IMR-90 (cell line): ENCODE measurements at regions not wholly inside any gene's neighbourhood (a gene's known extent, or its start where the extent isn't known, plus 50 kb on each side); places are given as distances from the start of the nearest gene placed in this dataset.

ENCODE experiments used
- ATAC-seq: fragments of 200-7000 bp; cut with Tn5 transposase; 2 replicates; pipeline ENCODE4 v1.9.1; 2020; ENCODE audit warnings: low read depth, mild to moderate bottlenecking, moderate library complexity
- BruUV-seq: library from RNA; stranded (reverse); fragments of 400-500 nt; replicated peaks from 2 replicates; lab custom pipeline; 2021; lab: Mats Ljungman, UMichigan
- CTCF ChIA-PET: fragments of 300-600 bp; formaldehyde crosslinking; extraction: SDS; loops from one replicate; lab custom pipeline; 2021; ENCODE audit warnings: antibody characterized with exemption; lab: Yijun Ruan, JAX
- POLR2A ChIA-PET: fragments of 300-600 bp; sonication (Branson Sonifier 250); formaldehyde crosslinking; loops from one replicate; lab custom pipeline; 2022; ENCODE audit warnings: antibody characterized with exemption; ENCODE audit not compliant: unreplicated experiment; lab: Charles Lee
- DNase-seq: peaks from one replicate; pipeline ENCODE4 v3.0.0; 2013
- H2AFZ ChIP-seq: replicated peaks from 2 replicates; pipeline ENCODE3; 2013; ENCODE audit warnings: low read length, mild to moderate bottlenecking; ENCODE audit not compliant: poor library complexity
- H2AK5ac ChIP-seq: 2 replicates; pipeline ENCODE4 v1.6.1; 2013; ENCODE audit warnings: low read depth, low read length, inconsistent platforms
- H2AK9ac ChIP-seq: replicated peaks from 2 replicates; pipeline ENCODE3; 2013; ENCODE audit warnings: mild to moderate bottlenecking, low read depth, low read length, moderate library complexity; ENCODE audit not compliant: poor library complexity
- H2BK120ac ChIP-seq: 2 replicates; pipeline ENCODE4 v1.6.1; 2013; ENCODE audit warnings: low read depth, low read length, inconsistent platforms
- H2BK15ac ChIP-seq: 3 replicates; pipeline ENCODE4 v1.6.1; 2013; ENCODE audit warnings: low read depth, low read length, inconsistent platforms
- H2BK20ac ChIP-seq: 2 replicates; pipeline ENCODE4 v1.6.1; 2013; ENCODE audit warnings: low read depth, mild to moderate bottlenecking, inconsistent platforms, low read length, moderate library complexity
- H2BK5ac ChIP-seq: 2 replicates; pipeline ENCODE4 v1.6.1; 2013; ENCODE audit warnings: mild to moderate bottlenecking, low read depth, low read length, inconsistent platforms; ENCODE audit not compliant: poor library complexity, severe bottlenecking
- H3K14ac ChIP-seq: replicated peaks from 2 replicates; pipeline ENCODE4 v1.6.1; 2013; ENCODE audit warnings: low read depth, low read length, inconsistent platforms
- H3K18ac ChIP-seq: 2 replicates; pipeline ENCODE4 v1.6.1; 2013; ENCODE audit warnings: low read depth, low read length, control low read depth
- H3K23ac ChIP-seq: 2 replicates; pipeline ENCODE4 v1.6.1; 2013; ENCODE audit warnings: low read depth, low read length, inconsistent platforms
- H3K27ac ChIP-seq: 2 replicates; pipeline ENCODE4 v1.5.1; 2013; ENCODE audit warnings: mild to moderate bottlenecking, control low read depth, low read length; ENCODE audit not compliant: insufficient read depth
- H3K27me3 ChIP-seq: 2 replicates; pipeline ENCODE4 v1.6.1; 2013; ENCODE audit warnings: low read length; ENCODE audit not compliant: control insufficient read depth, insufficient read depth
- H3K36me3 ChIP-seq: 2 replicates; pipeline ENCODE4 v1.6.1; 2013; ENCODE audit warnings: low read length, mixed read lengths; ENCODE audit not compliant: control insufficient read depth, insufficient read depth
- H3K4ac ChIP-seq: 2 replicates; pipeline ENCODE4 v1.6.1; 2013; ENCODE audit warnings: low read depth, low read length, inconsistent platforms
- H3K4me1 ChIP-seq: 2 replicates; pipeline ENCODE4 v1.6.1; 2013; ENCODE audit warnings: low read length, mixed read lengths; ENCODE audit not compliant: control insufficient read depth, insufficient read depth
- H3K4me2 ChIP-seq: 2 replicates; pipeline ENCODE4 v1.6.1; 2013; ENCODE audit warnings: low read depth, mild to moderate bottlenecking, control low read depth, low read length, moderate library complexity
- H3K4me3 ChIP-seq: 2 replicates; pipeline ENCODE4 v1.5.1; 2013; ENCODE audit warnings: low read depth, mild to moderate bottlenecking, control low read depth, low read length, moderate library complexity; ENCODE audit not compliant: insufficient read depth
- H3K56ac ChIP-seq: 2 replicates; pipeline ENCODE4 v1.6.1; 2013; ENCODE audit warnings: low read length, inconsistent platforms; ENCODE audit not compliant: insufficient read depth; ENCODE audit errors: extremely low read depth
- H3K79me1 ChIP-seq, 2 experiments: 2 replicates each; pipeline ENCODE4 v1.6.1; 2013; ENCODE audit warnings: low read length in 2 of 2, inconsistent platforms in 1 of 2, low read depth in 1 of 2
- H3K9ac ChIP-seq: 2 replicates; pipeline ENCODE4 v1.6.1; 2013; ENCODE audit warnings: low read depth, low read length, control low read depth
- H3K9me1 ChIP-seq: 2 replicates; pipeline ENCODE4 v1.6.1; 2013; ENCODE audit warnings: low read length, inconsistent platforms; ENCODE audit not compliant: insufficient read depth
- H3K9me3 ChIP-seq: 2 replicates; pipeline ENCODE4 v1.6.1; 2013; ENCODE audit warnings: low read length; ENCODE audit not compliant: control insufficient read depth, insufficient read depth
- H4K20me1 ChIP-seq: 2 replicates; pipeline ENCODE4 v1.6.1; 2013; ENCODE audit warnings: low read length, inconsistent platforms; ENCODE audit not compliant: insufficient read depth
- H4K5ac ChIP-seq: 2 replicates; pipeline ENCODE4 v1.6.1; 2013; ENCODE audit warnings: mild to moderate bottlenecking, low read depth, low read length, control low read depth
- H4K8ac ChIP-seq, 2 experiments: 2 replicates each; pipeline ENCODE4 v1.6.1; 2013; ENCODE audit warnings: low read depth in 2 of 2, low read length in 2 of 2, control low read depth in 1 of 2, inconsistent platforms in 1 of 2
- H4K91ac ChIP-seq: 2 replicates; pipeline ENCODE4 v1.6.1; 2013; ENCODE audit warnings: low read depth, low read length, inconsistent platforms; ENCODE audit not compliant: insufficient read depth
- CEBPB ChIP-seq: IDR thresholded peaks from 2 replicates; pipeline ENCODE4 v1.6.1; 2012; ENCODE audit warnings: low read depth, low read length, improper control_type of control experiment
- CHD1 ChIP-seq: IDR thresholded peaks from 2 replicates; pipeline ENCODE4 v1.6.1; 2012; ENCODE audit warnings: low read depth, low read length, improper control_type of control experiment
- FOS ChIP-seq: fragments of 150-350 bp; IDR thresholded peaks from 2 replicates; pipeline ENCODE4 v1.6.1; 2016; ENCODE audit warnings: low read depth, low read length
- MAZ ChIP-seq: IDR thresholded peaks from 2 replicates; pipeline ENCODE4 v1.6.1; 2012; ENCODE audit warnings: low read depth, mild to moderate bottlenecking, low read length, improper control_type of control experiment, moderate library complexity, borderline replicate concordance
- NFE2L2 ChIP-seq: fragments of 150-350 bp; IDR thresholded peaks from 2 replicates; pipeline ENCODE4 v1.6.1; 2016; ENCODE audit warnings: low read depth, mild to moderate bottlenecking, low read length
- RAD21 ChIP-seq: IDR thresholded peaks from 2 replicates; pipeline ENCODE4 v1.6.1; 2012; ENCODE audit warnings: low read length, improper control_type of control experiment
- RCOR1 ChIP-seq: IDR thresholded peaks from 2 replicates; pipeline ENCODE4 v1.6.1; 2012; ENCODE audit warnings: mild to moderate bottlenecking, low read length, improper control_type of control experiment; ENCODE audit not compliant: insufficient replicate concordance
- RFX5 ChIP-seq: IDR thresholded peaks from 2 replicates; pipeline ENCODE4 v1.8.0; 2012; ENCODE audit warnings: low read depth, mild to moderate bottlenecking, low read length, moderate library complexity
- SMC3 ChIP-seq: fragments of 150-350 bp; IDR thresholded peaks from 2 replicates; pipeline ENCODE4 v1.6.1; 2016; ENCODE audit warnings: low read depth, mild to moderate bottlenecking, antibody characterized with exemption, low read length, moderate library complexity
- WGBS, 2 experiments: methylation state at CpG; one replicate each; pipeline versions ENCODE4 v1.1.5 to v1.1.7; 2013; ENCODE audit warnings: missing lambda C conversion rate in 2 of 2; ENCODE audit not compliant: insufficient read length in 1 of 2; ENCODE audit errors: extremely low coverage in 2 of 2; 5-methylcytosine and 5-hydroxymethylcytosine counted together
- dilution Hi-C: fragments of 300-500 bp; cut with HindIII; formaldehyde crosslinking; loops from one replicate; pipeline ENCODE4 v1.14.3; 2018; ENCODE audit warnings: low sequenced_read_pairs; ENCODE audit not compliant: unreplicated experiment
- in situ Hi-C: fragments of 300-500 bp; cut with MboI; formaldehyde crosslinking; loops from 3 replicates; pipeline ENCODE4 v1.14.3; 2019; ENCODE audit warnings: low sequenced_read_pairs, inconsistent platforms, mixed read lengths
- intact Hi-C: fragments of 100-400 bp; cut with micrococcal nuclease; formaldehyde crosslinking; loops from 2 replicates; pipeline ENCODE4 v1.10.0; 2022
- TF ChIP-seq, protein P1 (sequence below): conservative IDR thresholded peaks from 2 replicates; pipeline ENCODE4 v1.5.1; 2012; ENCODE audit warnings: mild to moderate bottlenecking, low read depth, low read length, improper control_type of control experiment
- TF ChIP-seq, protein P2 (sequence below): fragments of 150-350 bp; IDR thresholded peaks from 2 replicates; pipeline ENCODE4 v1.6.1; 2017; ENCODE audit warnings: mild to moderate bottlenecking, antibody characterized with exemption, low read length, low read depth
- TF ChIP-seq, protein P3 (sequence below): fragments of 150-350 bp; IDR thresholded peaks from 2 replicates; pipeline ENCODE4 v1.6.1; 2016; ENCODE audit warnings: low read depth, mild to moderate bottlenecking, low read length, moderate library complexity, borderline replicate concordance

GRCh38 chr1:208551024-208551423, 306.8 kb upstream of the PLXNA2 start:
- H3K4me1 ChIP-seq = no peaks in the 10 kb centered on the region
- H3K9me3 ChIP-seq = no peaks in the 10 kb centered on the region
- no peak overlapping the region for H2BK5ac ChIP-seq
- H3K23ac ChIP-seq = no peak overlapping the region
- no peak overlapping the region for H3K18ac ChIP-seq
- H3K56ac ChIP-seq = no peak overlapping the region
- no peak overlapping the region for H3K4ac ChIP-seq
- in situ Hi-C loops (no loop called here), dilution Hi-C loops (no loop called here), intact Hi-C loops (no loop called here)
- H4K91ac ChIP-seq = no peak overlapping the region
- no peak overlapping the region for H2AK5ac ChIP-seq
- no TSS peak for BruUV-seq
- H4K20me1 ChIP-seq = no peaks in the 10 kb centered on the region
- no CpG with 5 or more reads among the region's 4 CpGs for WGBS, 2 experiments
- no peak overlapping the region for H2BK120ac ChIP-seq
- H2AK9ac ChIP-seq = no peak overlapping the region
- no peaks in the 10 kb centered on the region for H3K79me1 ChIP-seq
- H2AFZ ChIP-seq = no peak overlapping the region
- ChIA-PET CTCF (no interaction called here), POLR2A (no interaction called here)
- DNase-seq (no peak), ATAC-seq (no peak)
- no peak overlapping the region for H2BK15ac ChIP-seq
- H3K27ac ChIP-seq = no peak overlapping the region
- H3K4me3 ChIP-seq = no peak overlapping the region
- no peak overlapping the region for H4K5ac ChIP-seq
- H3K27me3 ChIP-seq = no peaks in the 10 kb centered on the region
- H3K14ac ChIP-seq = no peak overlapping the region
- H3K9ac ChIP-seq = no peak overlapping the region
- H4K8ac ChIP-seq = no peak overlapping the region
- H2BK20ac ChIP-seq = no peak overlapping the region
- TF ChIP-seq RAD21 = no peak
- TF ChIP-seq CHD1 = no peak
- no peak for TF ChIP-seq SMC3
- TF ChIP-seq, protein P1, sequence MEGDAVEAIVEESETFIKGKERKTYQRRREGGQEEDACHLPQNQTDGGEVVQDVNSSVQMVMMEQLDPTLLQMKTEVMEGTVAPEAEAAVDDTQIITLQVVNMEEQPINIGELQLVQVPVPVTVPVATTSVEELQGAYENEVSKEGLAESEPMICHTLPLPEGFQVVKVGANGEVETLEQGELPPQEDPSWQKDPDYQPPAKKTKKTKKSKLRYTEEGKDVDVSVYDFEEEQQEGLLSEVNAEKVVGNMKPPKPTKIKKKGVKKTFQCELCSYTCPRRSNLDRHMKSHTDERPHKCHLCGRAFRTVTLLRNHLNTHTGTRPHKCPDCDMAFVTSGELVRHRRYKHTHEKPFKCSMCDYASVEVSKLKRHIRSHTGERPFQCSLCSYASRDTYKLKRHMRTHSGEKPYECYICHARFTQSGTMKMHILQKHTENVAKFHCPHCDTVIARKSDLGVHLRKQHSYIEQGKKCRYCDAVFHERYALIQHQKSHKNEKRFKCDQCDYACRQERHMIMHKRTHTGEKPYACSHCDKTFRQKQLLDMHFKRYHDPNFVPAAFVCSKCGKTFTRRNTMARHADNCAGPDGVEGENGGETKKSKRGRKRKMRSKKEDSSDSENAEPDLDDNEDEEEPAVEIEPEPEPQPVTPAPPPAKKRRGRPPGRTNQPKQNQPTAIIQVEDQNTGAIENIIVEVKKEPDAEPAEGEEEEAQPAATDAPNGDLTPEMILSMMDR = no peak
- TF ChIP-seq MAZ = no peak
- no peak for TF ChIP-seq RCOR1
- no peak for TF ChIP-seq RFX5
- TF ChIP-seq, protein P2, sequence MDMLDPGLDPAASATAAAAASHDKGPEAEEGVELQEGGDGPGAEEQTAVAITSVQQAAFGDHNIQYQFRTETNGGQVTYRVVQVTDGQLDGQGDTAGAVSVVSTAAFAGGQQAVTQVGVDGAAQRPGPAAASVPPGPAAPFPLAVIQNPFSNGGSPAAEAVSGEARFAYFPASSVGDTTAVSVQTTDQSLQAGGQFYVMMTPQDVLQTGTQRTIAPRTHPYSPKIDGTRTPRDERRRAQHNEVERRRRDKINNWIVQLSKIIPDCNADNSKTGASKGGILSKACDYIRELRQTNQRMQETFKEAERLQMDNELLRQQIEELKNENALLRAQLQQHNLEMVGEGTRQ = no peak
- TF ChIP-seq, protein P3, sequence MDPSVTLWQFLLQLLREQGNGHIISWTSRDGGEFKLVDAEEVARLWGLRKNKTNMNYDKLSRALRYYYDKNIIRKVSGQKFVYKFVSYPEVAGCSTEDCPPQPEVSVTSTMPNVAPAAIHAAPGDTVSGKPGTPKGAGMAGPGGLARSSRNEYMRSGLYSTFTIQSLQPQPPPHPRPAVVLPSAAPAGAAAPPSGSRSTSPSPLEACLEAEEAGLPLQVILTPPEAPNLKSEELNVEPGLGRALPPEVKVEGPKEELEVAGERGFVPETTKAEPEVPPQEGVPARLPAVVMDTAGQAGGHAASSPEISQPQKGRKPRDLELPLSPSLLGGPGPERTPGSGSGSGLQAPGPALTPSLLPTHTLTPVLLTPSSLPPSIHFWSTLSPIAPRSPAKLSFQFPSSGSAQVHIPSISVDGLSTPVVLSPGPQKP = no peak
- no peak for TF ChIP-seq FOS
- no peak for TF ChIP-seq NFE2L2
- TF ChIP-seq CEBPB = no peak
- H3K36me3 ChIP-seq = no peaks in the 10 kb centered on the region
- H3K9me1 ChIP-seq = no peaks in the 10 kb centered on the region
- no peak overlapping the region for H3K4me2 ChIP-seq
